ENCODE measurements at regions not wholly inside any gene's neighbourhood (a gene's known extent, or its start where the extent isn't known, plus 50 kb on each side); places are given as distances from the start of the nearest gene placed in this dataset.

DNA sequence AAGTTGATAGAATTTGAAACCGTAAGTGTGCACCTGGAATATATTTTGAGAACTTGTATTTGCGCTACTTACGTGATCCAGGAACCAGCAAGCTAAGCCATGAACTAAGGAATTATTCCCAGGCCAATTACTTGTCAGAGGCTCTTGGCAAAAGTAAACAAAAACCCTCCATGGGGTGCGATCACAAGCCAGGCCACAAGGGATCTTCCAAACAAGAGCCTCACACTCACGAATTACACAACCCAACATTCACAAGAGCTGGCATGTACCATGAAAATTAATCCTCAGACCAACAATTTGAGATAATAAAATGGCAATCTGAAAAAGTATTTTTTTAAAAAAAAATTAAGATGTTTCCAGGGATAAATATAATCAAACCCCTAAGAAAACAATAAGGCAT, 467.0 kb upstream of the AKR1E2 start:
- TF ChIP-seq, protein P1, sequence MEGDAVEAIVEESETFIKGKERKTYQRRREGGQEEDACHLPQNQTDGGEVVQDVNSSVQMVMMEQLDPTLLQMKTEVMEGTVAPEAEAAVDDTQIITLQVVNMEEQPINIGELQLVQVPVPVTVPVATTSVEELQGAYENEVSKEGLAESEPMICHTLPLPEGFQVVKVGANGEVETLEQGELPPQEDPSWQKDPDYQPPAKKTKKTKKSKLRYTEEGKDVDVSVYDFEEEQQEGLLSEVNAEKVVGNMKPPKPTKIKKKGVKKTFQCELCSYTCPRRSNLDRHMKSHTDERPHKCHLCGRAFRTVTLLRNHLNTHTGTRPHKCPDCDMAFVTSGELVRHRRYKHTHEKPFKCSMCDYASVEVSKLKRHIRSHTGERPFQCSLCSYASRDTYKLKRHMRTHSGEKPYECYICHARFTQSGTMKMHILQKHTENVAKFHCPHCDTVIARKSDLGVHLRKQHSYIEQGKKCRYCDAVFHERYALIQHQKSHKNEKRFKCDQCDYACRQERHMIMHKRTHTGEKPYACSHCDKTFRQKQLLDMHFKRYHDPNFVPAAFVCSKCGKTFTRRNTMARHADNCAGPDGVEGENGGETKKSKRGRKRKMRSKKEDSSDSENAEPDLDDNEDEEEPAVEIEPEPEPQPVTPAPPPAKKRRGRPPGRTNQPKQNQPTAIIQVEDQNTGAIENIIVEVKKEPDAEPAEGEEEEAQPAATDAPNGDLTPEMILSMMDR (IDR thresholded peaks at IDR 0.05) = no peak
- TF ChIP-seq POLR2A (IDR thresholded peaks at IDR 0.05) = no peak

Data from testis (tissue), 2 donors.